SJSA1 (cell line): ENCODE measurements at regions not wholly inside any gene's neighbourhood (a gene's known extent, or its start where the extent isn't known, plus 50 kb on each side); places are given as distances from the start of the nearest gene placed in this dataset.

Experiments
- DNase-seq, 2 experiments: peaks; one replicate each; pipeline ENCODE4 v3.0.0-alpha.2; 2015 to 2020; ENCODE audit warnings: low spot score in 2 of 2, low read depth in 1 of 2
- H3K27ac ChIP-seq: fragments of 250-450 bp; sonication (Bioruptor Pico); 2 replicates; pipeline ENCODE4 v1.5.1; 2020; ENCODE audit warnings: mild to moderate bottlenecking, moderate library complexity
- H3K27me3 ChIP-seq: fragments of 250-450 bp; sonication (Bioruptor Pico); replicated peaks from 2 replicates; pipeline ENCODE4 v1.5.1; 2020; ENCODE audit warnings: mild to moderate bottlenecking, moderate library complexity
- H3K36me3 ChIP-seq: fragments of 250-450 bp; sonication (Bioruptor Pico); 2 replicates; pipeline ENCODE4 v1.5.1; 2020; ENCODE audit warnings: mild to moderate bottlenecking
- H3K4me1 ChIP-seq: fragments of 250-450 bp; sonication (Bioruptor Pico); replicated peaks from 2 replicates; pipeline ENCODE4 v1.6.1; 2021; ENCODE audit warnings: mild to moderate bottlenecking
- H3K4me3 ChIP-seq: fragments of 250-450 bp; sonication (Bioruptor Pico); 2 replicates; pipeline ENCODE4 v1.5.1; 2020; ENCODE audit warnings: mild to moderate bottlenecking
- H3K9me3 ChIP-seq: fragments of 250-450 bp; sonication (Bioruptor Pico); replicated peaks from 2 replicates; pipeline ENCODE4 v1.5.1; 2020; ENCODE audit warnings: mild to moderate bottlenecking

GRCh38 chr9:80465556-80465955 lies 893.8 kb downstream of the TLE4 start:
- no peak overlapping the region for H3K4me3 ChIP-seq
- H3K27ac ChIP-seq = no peak overlapping the region
- H3K9me3 ChIP-seq = no peaks in the 10 kb centered on the region
- no peaks in the 10 kb centered on the region for H3K36me3 ChIP-seq
- H3K4me1 ChIP-seq = no peaks in the 10 kb centered on the region
- no peak for DNase-seq
- no peaks in the 10 kb centered on the region for H3K27me3 ChIP-seq

GRCh38 chr9:80449513-80449912 lies 877.7 kb downstream of the TLE4 start:
- no peaks in the 10 kb centered on the region for H3K4me1 ChIP-seq
- H3K27me3 ChIP-seq = no peaks in the 10 kb centered on the region
- no peak overlapping the region for H3K27ac ChIP-seq
- no peaks in the 10 kb centered on the region for H3K9me3 ChIP-seq
- H3K4me3 ChIP-seq = no peak overlapping the region
- DNase-seq = no peak
- no peaks in the 10 kb centered on the region for H3K36me3 ChIP-seq

GRCh38 chr9:80448996-80449395 lies 877.2 kb downstream of the TLE4 start:
- H3K4me1 ChIP-seq = no peaks in the 10 kb centered on the region
- H3K36me3 ChIP-seq = no peaks in the 10 kb centered on the region
- no peak overlapping the region for H3K4me3 ChIP-seq
- no peaks in the 10 kb centered on the region for H3K27me3 ChIP-seq
- no peak overlapping the region for H3K27ac ChIP-seq
- DNase-seq = no peak
- no peaks in the 10 kb centered on the region for H3K9me3 ChIP-seq

GRCh38 chr9:80447876-80448275 lies 876.1 kb downstream of the TLE4 start:
- DNase-seq = no peak
- Histone ChIP-seq H3K4me3 (no peak overlapping the region), H3K27ac (no peak overlapping the region), H3K36me3 (no peaks in the 10 kb centered on the region), H3K9me3 (no peaks in the 10 kb centered on the region), H3K4me1 (no peaks in the 10 kb centered on the region), H3K27me3 (no peaks in the 10 kb centered on the region)

DNA sequence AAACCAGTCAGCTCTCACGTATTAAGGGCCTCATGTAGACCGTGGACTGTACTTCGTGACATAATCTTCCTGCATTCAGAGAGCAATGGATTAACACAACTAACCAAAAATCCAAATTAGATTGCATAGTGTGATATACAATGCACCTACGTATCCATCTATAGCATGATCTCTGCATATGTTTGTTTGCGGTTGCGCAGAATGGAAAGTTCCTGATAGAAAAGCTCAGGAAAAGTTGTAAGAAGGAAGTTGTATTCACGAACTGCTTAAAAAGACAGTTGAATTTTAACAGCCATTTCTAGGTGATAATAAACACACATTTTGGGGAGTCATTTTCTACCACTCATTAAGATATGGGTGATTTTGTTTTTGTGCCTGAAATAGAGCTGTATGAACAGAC lies 869.0 kb downstream of the TLE4 start:
- Histone ChIP-seq H3K27ac (no peak overlapping the region), H3K36me3 (no peaks in the 10 kb centered on the region), H3K27me3 (no peaks in the 10 kb centered on the region), H3K4me3 (no peak overlapping the region), H3K9me3 (no peaks in the 10 kb centered on the region), H3K4me1 (no peaks in the 10 kb centered on the region)
- no peak for DNase-seq

DNA sequence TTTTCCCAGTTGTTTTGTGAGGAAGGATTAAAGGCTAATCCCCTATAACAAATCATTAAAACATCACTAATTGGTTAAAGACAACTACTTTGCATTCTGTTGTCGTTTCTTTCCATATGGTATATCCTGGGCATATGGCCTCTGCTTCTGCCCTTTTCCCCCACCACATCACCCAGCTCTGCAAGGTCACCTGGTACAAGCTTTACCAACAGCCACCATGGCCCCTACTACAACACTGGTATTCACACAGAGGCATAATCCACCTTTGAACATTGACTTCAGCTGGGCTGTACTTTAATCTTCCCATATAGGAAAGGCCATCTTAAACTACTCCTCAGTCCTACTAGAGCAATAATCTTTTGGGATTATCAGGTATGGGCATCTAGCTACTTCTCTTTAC lies 866.1 kb downstream of the TLE4 start:
- Histone ChIP-seq H3K4me1 (no peaks in the 10 kb centered on the region), H3K4me3 (no peak overlapping the region), H3K9me3 (no peaks in the 10 kb centered on the region), H3K27me3 (no peaks in the 10 kb centered on the region), H3K27ac (no peak overlapping the region), H3K36me3 (no peaks in the 10 kb centered on the region)
- no peak for DNase-seq

- no peaks in the 10 kb centered on the region for H3K4me1 ChIP-seq
- H3K27ac ChIP-seq = no peak overlapping the region
- H3K36me3 ChIP-seq = no peaks in the 10 kb centered on the region
- H3K27me3 ChIP-seq = no peaks in the 10 kb centered on the region
- H3K9me3 ChIP-seq = no peaks in the 10 kb centered on the region
- DNase-seq = no peak
- no peak overlapping the region for H3K4me3 ChIP-seq
These were observed 865.4 kb downstream of the TLE4 start for GRCh38 chr9:80437091-80437640.

DNA sequence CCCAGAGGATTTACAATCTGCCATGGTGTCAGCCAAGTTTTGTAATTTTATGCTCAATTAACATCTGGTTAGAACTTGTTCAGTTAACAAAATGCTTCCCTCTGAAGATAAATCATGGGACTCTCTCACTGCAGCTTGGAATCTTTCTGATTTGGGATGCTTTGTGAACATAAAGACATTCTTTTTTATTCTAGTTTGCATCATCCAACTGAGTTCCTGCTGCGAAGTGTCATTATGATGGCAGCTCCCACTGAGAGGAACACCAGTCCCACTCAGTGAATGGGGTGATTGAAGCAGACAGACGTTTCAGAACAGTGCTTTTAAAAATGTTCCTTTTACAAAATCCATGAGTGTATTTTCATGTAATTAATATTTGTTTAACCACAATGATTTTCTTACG lies 863.8 kb downstream of the TLE4 start:
- H3K36me3 ChIP-seq = no peaks in the 10 kb centered on the region
- no peak for DNase-seq

GRCh38 chr9:80426992-80427391 lies 855.2 kb downstream of the TLE4 start:
- DNase-seq = no peak
- Histone ChIP-seq H3K4me1 (no peaks in the 10 kb centered on the region), H3K36me3 (no peaks in the 10 kb centered on the region), H3K4me3 (no peak overlapping the region), H3K9me3 (no peaks in the 10 kb centered on the region), H3K27ac (no peak overlapping the region), H3K27me3 (no peaks in the 10 kb centered on the region)

More for the DNA sequence above, 863.8 kb downstream of the TLE4 start:
- no peaks in the 10 kb centered on the region for H3K9me3 ChIP-seq
- no peak overlapping the region for H3K27ac ChIP-seq
- no peaks in the 10 kb centered on the region for H3K4me1 ChIP-seq
- H3K27me3 ChIP-seq = no peaks in the 10 kb centered on the region
- no peak overlapping the region for H3K4me3 ChIP-seq

DNA sequence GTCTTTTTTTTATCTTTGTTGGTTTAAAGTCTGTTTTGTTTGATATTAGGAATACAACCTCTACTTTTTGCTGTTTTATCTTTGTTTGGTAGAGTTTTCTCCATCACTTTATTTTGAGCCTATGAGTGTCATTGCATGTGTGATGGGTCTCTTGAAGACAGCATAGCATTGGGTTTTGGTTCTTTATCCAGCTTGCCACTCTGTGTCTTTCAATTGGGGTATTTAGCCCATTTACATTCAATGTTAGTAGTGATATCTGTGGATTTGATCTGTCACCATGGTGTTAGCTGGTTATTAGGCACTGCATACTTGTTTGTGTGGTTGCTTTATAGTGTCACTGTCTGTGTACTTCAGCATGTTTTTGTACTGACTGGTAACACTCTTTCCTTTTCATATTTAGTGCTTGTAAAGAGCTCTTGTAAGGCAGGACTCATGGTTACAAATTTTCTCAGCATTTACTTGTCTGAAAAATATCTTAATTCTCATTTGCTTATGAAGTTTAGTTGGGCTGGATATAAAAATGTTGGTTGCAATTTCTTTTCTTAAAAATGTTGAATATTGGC lies 845.5 kb downstream of the TLE4 start:
- Histone ChIP-seq H3K9me3 (no peaks in the 10 kb centered on the region; the same call in 1 of the 2 replicates), H3K4me3 (no peak overlapping the region), H3K27me3 (no peaks in the 10 kb centered on the region), H3K4me1 (no peaks in the 10 kb centered on the region), H3K27ac (no peak overlapping the region), H3K36me3 (no peaks in the 10 kb centered on the region)
- DNase-seq = no peak

GRCh38 chr9:80410106-80410505 lies 838.3 kb downstream of the TLE4 start:
- H3K27me3 ChIP-seq = no peaks in the 10 kb centered on the region; the same call in 1 of the 2 replicates
- no peaks in the 10 kb centered on the region for H3K36me3 ChIP-seq
- no peaks in the 10 kb centered on the region for H3K4me1 ChIP-seq
- no peaks in the 10 kb centered on the region for H3K9me3 ChIP-seq
- H3K27ac ChIP-seq = no peak overlapping the region
- H3K4me3 ChIP-seq = no peak overlapping the region
- no peak for DNase-seq

DNA sequence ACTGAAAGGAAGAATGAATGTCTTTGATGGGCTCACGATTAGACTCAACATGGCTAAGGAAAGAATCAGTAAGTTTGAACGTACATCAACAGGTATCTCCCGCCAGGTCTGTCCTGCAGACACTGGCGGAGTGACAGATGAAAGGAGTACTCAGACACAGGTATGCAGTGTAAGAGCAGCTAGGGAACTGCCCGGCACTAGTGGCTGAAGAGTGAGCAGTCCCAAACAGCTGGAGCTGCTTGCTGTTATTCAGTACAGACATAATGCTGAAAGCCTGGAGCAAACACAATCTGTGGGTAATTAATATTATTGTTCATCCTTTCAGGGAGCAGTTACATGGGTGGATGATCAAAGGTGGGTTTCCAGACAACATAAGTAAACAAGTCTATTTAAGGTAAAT lies 835.5 kb downstream of the TLE4 start:
- no peaks in the 10 kb centered on the region for H3K36me3 ChIP-seq
- no peak overlapping the region for H3K4me3 ChIP-seq
- no peak for DNase-seq
- no peaks in the 10 kb centered on the region for H3K4me1 ChIP-seq
- H3K27me3 ChIP-seq = no peaks in the 10 kb centered on the region; the same call in 1 of the 2 replicates
- H3K27ac ChIP-seq = no peak overlapping the region
- no peaks in the 10 kb centered on the region for H3K9me3 ChIP-seq

- Histone ChIP-seq H3K27ac (no peak overlapping the region), H3K4me3 (no peak overlapping the region), H3K4me1 (no peaks in the 10 kb centered on the region), H3K36me3 (no peaks in the 10 kb centered on the region), H3K9me3 (no peaks in the 10 kb centered on the region), H3K27me3 (no peaks in the 10 kb centered on the region)
- no peak for DNase-seq
These were observed 829.5 kb downstream of the TLE4 start for GRCh38 chr9:80401243-80401642.

GRCh38 chr9:80400624-80401230 lies 829.0 kb downstream of the TLE4 start:
- no peak overlapping the region for H3K27ac ChIP-seq
- H3K9me3 ChIP-seq = no peaks in the 10 kb centered on the region
- no peak overlapping the region for H3K4me3 ChIP-seq
- H3K4me1 ChIP-seq = no peaks in the 10 kb centered on the region
- no peaks in the 10 kb centered on the region for H3K27me3 ChIP-seq
- DNase-seq = no peak
- H3K36me3 ChIP-seq = no peaks in the 10 kb centered on the region

DNA sequence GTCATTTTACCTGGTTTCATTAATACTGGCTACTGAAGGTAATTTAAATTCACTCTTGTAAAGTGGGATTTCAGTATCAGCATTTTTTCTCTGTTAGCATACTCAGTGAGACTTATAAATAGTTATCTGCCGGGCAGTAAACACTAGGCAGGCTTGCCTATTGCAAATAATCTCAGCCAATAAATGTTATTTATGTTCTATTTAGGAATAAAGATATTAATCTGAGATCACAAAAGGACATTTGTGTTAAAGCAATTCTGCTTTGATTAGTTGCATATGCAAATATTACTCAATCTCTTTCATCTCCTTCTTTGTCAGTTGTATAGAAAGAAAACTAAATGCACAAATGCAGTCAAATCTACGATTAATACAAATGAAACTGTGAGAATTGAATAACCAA lies 827.8 kb downstream of the TLE4 start:
- no peaks in the 10 kb centered on the region for H3K9me3 ChIP-seq
- H3K4me3 ChIP-seq = no peak overlapping the region
- H3K4me1 ChIP-seq = no peaks in the 10 kb centered on the region
- no peak for DNase-seq
- H3K27ac ChIP-seq = no peak overlapping the region
- no peaks in the 10 kb centered on the region for H3K36me3 ChIP-seq
- no peaks in the 10 kb centered on the region for H3K27me3 ChIP-seq
